T-helper 1 cell treated with Interleukin-12 subunit alpha and Interleukin-12 subunit beta and Interleukin-4 antibody, amounts not matched to agents 30 μg/mL and 1 μg/mL, for 36 hours (primary cell): ENCODE measurements at regions not wholly inside any gene's neighbourhood (a gene's known extent, or its start where the extent isn't known, plus 50 kb on each side); places are given as distances from the start of the nearest gene placed in this dataset.

Source experiments
- H3K27ac Mint-ChIP-seq: one replicate; pipeline ENCODE4 v1.8.0; 2021; ENCODE audit warnings: mild to moderate bottlenecking, mixed read lengths
- H3K27me3 Mint-ChIP-seq: one replicate; pipeline ENCODE4 v1.8.0; 2021; ENCODE audit warnings: low read depth, mixed read lengths
- H3K36me3 Mint-ChIP-seq: one replicate; pipeline ENCODE4 v1.8.0; 2021; ENCODE audit warnings: low read depth, mixed read lengths
- H3K4me1 Mint-ChIP-seq: one replicate; pipeline ENCODE4 v1.8.0; 2021; ENCODE audit warnings: low read depth, mixed read lengths
- H3K4me3 Mint-ChIP-seq: one replicate; pipeline ENCODE4 v1.8.0; 2021; ENCODE audit warnings: mild to moderate bottlenecking, moderate library complexity, mixed read lengths
- H3K9me3 Mint-ChIP-seq: one replicate; pipeline ENCODE4 v1.8.0; 2021; ENCODE audit warnings: mixed read lengths

- Mint-ChIP-seq H3K27me3 (no peaks in the 10 kb centered on the region), H3K4me3 (no peak overlapping the region), H3K4me1 (no peaks in the 10 kb centered on the region), H3K36me3 (no peaks in the 10 kb centered on the region), H3K27ac (no peak overlapping the region), H3K9me3 (no peaks in the 10 kb centered on the region)
Measured at GRCh38 chr10:78851647-78852046, 217.1 kb upstream of the ZMIZ1 start.

GRCh38 chr10:78852466-78853240, 216.1 kb upstream of the ZMIZ1 start:
- Mint-ChIP-seq H3K36me3 (no peaks in the 10 kb centered on the region), H3K4me3 (no peak overlapping the region), H3K27ac (no peak overlapping the region), H3K27me3 (no peaks in the 10 kb centered on the region), H3K9me3 (no peaks in the 10 kb centered on the region), H3K4me1 (no peaks in the 10 kb centered on the region)

GRCh38 chr10:78853864-78854263, 214.9 kb upstream of the ZMIZ1 start:
- Mint-ChIP-seq H3K27ac (no peak overlapping the region), H3K27me3 (no peaks in the 10 kb centered on the region)

GRCh38 chr10:78856421-78856820, 212.3 kb upstream of the ZMIZ1 start:
- no peak overlapping the region for H3K27ac Mint-ChIP-seq
- no peaks in the 10 kb centered on the region for H3K36me3 Mint-ChIP-seq
- H3K4me3 Mint-ChIP-seq, result no peak overlapping the region
- H3K27me3 Mint-ChIP-seq, result no peaks in the 10 kb centered on the region
- no peaks in the 10 kb centered on the region for H3K4me1 Mint-ChIP-seq
- no peaks in the 10 kb centered on the region for H3K9me3 Mint-ChIP-seq

More at GRCh38 chr10:78853864-78854263, 214.9 kb upstream of the ZMIZ1 start:
- Mint-ChIP-seq H3K4me3 (no peak overlapping the region), H3K4me1 (no peaks in the 10 kb centered on the region), H3K36me3 (no peaks in the 10 kb centered on the region), H3K9me3 (no peaks in the 10 kb centered on the region)

- no peaks in the 10 kb centered on the region for H3K9me3 Mint-ChIP-seq
- H3K27ac Mint-ChIP-seq, result no peak overlapping the region
- H3K4me1 Mint-ChIP-seq, result no peaks in the 10 kb centered on the region
- no peaks in the 10 kb centered on the region for H3K27me3 Mint-ChIP-seq
- no peak overlapping the region for H3K4me3 Mint-ChIP-seq
- no peaks in the 10 kb centered on the region for H3K36me3 Mint-ChIP-seq
Measured at GRCh38 chr10:78857193-78857592, 211.6 kb upstream of the ZMIZ1 start.

GRCh38 chr10:78859266-78859665, 209.5 kb upstream of the ZMIZ1 start:
- Mint-ChIP-seq H3K36me3 (no peaks in the 10 kb centered on the region), H3K9me3 (no peaks in the 10 kb centered on the region), H3K27me3 (no peaks in the 10 kb centered on the region), H3K27ac (no peak overlapping the region), H3K4me1 (no peaks in the 10 kb centered on the region), H3K4me3 (no peak overlapping the region)

- H3K27me3 Mint-ChIP-seq, result no peaks in the 10 kb centered on the region
- H3K27ac Mint-ChIP-seq, result no peak overlapping the region
- no peaks in the 10 kb centered on the region for H3K9me3 Mint-ChIP-seq
- no peak overlapping the region for H3K4me3 Mint-ChIP-seq
- H3K36me3 Mint-ChIP-seq, result no peaks in the 10 kb centered on the region
- no peaks in the 10 kb centered on the region for H3K4me1 Mint-ChIP-seq
Measured at GRCh38 chr10:78859769-78860168, 209.0 kb upstream of the ZMIZ1 start.

GRCh38 chr10:78860260-78860914, 208.4 kb upstream of the ZMIZ1 start:
- no peaks in the 10 kb centered on the region for H3K9me3 Mint-ChIP-seq
- H3K4me3 Mint-ChIP-seq, result no peak overlapping the region
- H3K27me3 Mint-ChIP-seq, result no peaks in the 10 kb centered on the region
- no peak overlapping the region for H3K27ac Mint-ChIP-seq
- no peaks in the 10 kb centered on the region for H3K36me3 Mint-ChIP-seq
- H3K4me1 Mint-ChIP-seq, result no peaks in the 10 kb centered on the region

GRCh38 chr10:78861529-78862327, 207.0 kb upstream of the ZMIZ1 start:
- no peaks in the 10 kb centered on the region for H3K36me3 Mint-ChIP-seq
- no peak overlapping the region for H3K4me3 Mint-ChIP-seq
- no peaks in the 10 kb centered on the region for H3K27me3 Mint-ChIP-seq
- no peaks in the 10 kb centered on the region for H3K9me3 Mint-ChIP-seq
- H3K4me1 Mint-ChIP-seq, result no peaks in the 10 kb centered on the region
- no peak overlapping the region for H3K27ac Mint-ChIP-seq

GRCh38 chr10:78862328-78862640, 206.5 kb upstream of the ZMIZ1 start:
- H3K27me3 Mint-ChIP-seq, result no peaks in the 10 kb centered on the region
- H3K9me3 Mint-ChIP-seq, result no peaks in the 10 kb centered on the region
- H3K4me3 Mint-ChIP-seq, result no peak overlapping the region
- H3K36me3 Mint-ChIP-seq, result no peaks in the 10 kb centered on the region
- no peaks in the 10 kb centered on the region for H3K4me1 Mint-ChIP-seq
- H3K27ac Mint-ChIP-seq, result no peak overlapping the region

GRCh38 chr10:78863140-78863905, 205.4 kb upstream of the ZMIZ1 start:
- H3K27ac Mint-ChIP-seq, result no peak overlapping the region
- no peaks in the 10 kb centered on the region for H3K36me3 Mint-ChIP-seq
- no peaks in the 10 kb centered on the region for H3K9me3 Mint-ChIP-seq
- H3K4me1 Mint-ChIP-seq, result no peaks in the 10 kb centered on the region
- no peak overlapping the region for H3K4me3 Mint-ChIP-seq
- no peaks in the 10 kb centered on the region for H3K27me3 Mint-ChIP-seq

GRCh38 chr10:78863906-78864239, 204.9 kb upstream of the ZMIZ1 start:
- no peaks in the 10 kb centered on the region for H3K27me3 Mint-ChIP-seq
- no peaks in the 10 kb centered on the region for H3K9me3 Mint-ChIP-seq
- no peaks in the 10 kb centered on the region for H3K4me1 Mint-ChIP-seq
- H3K27ac Mint-ChIP-seq, result no peak overlapping the region
- no peak overlapping the region for H3K4me3 Mint-ChIP-seq
- no peaks in the 10 kb centered on the region for H3K36me3 Mint-ChIP-seq

GRCh38 chr10:78864761-78865537, 203.8 kb upstream of the ZMIZ1 start:
- H3K27me3 Mint-ChIP-seq, result peaks cover 4% of the 10 kb centered on the region
- no peaks in the 10 kb centered on the region for H3K4me1 Mint-ChIP-seq
- no peaks in the 10 kb centered on the region for H3K9me3 Mint-ChIP-seq
- H3K4me3 Mint-ChIP-seq, result no peak overlapping the region
- H3K36me3 Mint-ChIP-seq, result no peaks in the 10 kb centered on the region
- H3K27ac Mint-ChIP-seq, result no peak overlapping the region

- Mint-ChIP-seq H3K27me3 (peaks cover 7% of the 10 kb centered on the region), H3K4me1 (no peaks in the 10 kb centered on the region), H3K36me3 (no peaks in the 10 kb centered on the region), H3K9me3 (no peaks in the 10 kb centered on the region), H3K4me3 (no peak overlapping the region), H3K27ac (no peak overlapping the region)
Measured at GRCh38 chr10:78865538-78865875, 203.3 kb upstream of the ZMIZ1 start.
